H9 (cell line): ENCODE measurements at regions not wholly inside any gene's neighbourhood (a gene's known extent, or its start where the extent isn't known, plus 50 kb on each side); places are given as distances from the start of the nearest gene placed in this dataset.

Experiments used
- DNase-seq: peaks from one replicate; pipeline ENCODE4 v3.0.0-alpha.2; 2017
- H2AFZ ChIP-seq: one replicate; pipeline ENCODE4 v1.6.1; 2013; ENCODE audit warnings: mild to moderate bottlenecking, low read length, control low read depth, moderate library complexity
- H2AK5ac ChIP-seq: 2 replicates; pipeline ENCODE4 v1.6.1; 2013; ENCODE audit warnings: low read length, control low read depth, mixed read lengths; ENCODE audit not compliant: insufficient read length
- H2BK120ac ChIP-seq: one replicate; pipeline ENCODE4 v1.6.1; 2013; ENCODE audit warnings: low read depth, mild to moderate bottlenecking, low read length, control low read depth, inconsistent platforms; ENCODE audit not compliant: poor library complexity, severe bottlenecking
- H2BK12ac ChIP-seq: 2 replicates; pipeline ENCODE4 v1.6.1; 2013; ENCODE audit warnings: low read length, control low read depth, mixed read lengths, low read depth; ENCODE audit not compliant: insufficient read length
- H2BK15ac ChIP-seq: 2 replicates; pipeline ENCODE4 v1.6.1; 2013; ENCODE audit warnings: low read depth, low read length, control low read depth
- H2BK20ac ChIP-seq: one replicate; pipeline ENCODE4 v1.6.1; 2013; ENCODE audit warnings: low read depth, mild to moderate bottlenecking, low read length, control low read depth, inconsistent platforms; ENCODE audit not compliant: poor library complexity, severe bottlenecking
- H2BK5ac ChIP-seq: 2 replicates; pipeline ENCODE4 v1.6.1; 2013; ENCODE audit warnings: low read length, control low read depth, mixed read lengths; ENCODE audit not compliant: insufficient read length
- H3K14ac ChIP-seq: 2 replicates; pipeline ENCODE4 v1.6.1; 2013; ENCODE audit warnings: low read length, control low read depth; ENCODE audit not compliant: insufficient read depth
- H3K18ac ChIP-seq: 2 replicates; pipeline ENCODE4 v1.6.1; 2013; ENCODE audit warnings: low read depth, mild to moderate bottlenecking, mixed read lengths, low read length, control low read depth; ENCODE audit not compliant: insufficient read length
- H3K23ac ChIP-seq: 2 replicates; pipeline ENCODE4 v1.6.1; 2013; ENCODE audit warnings: low read length, control low read depth, mixed read lengths, low read depth; ENCODE audit not compliant: insufficient read length
- H3K23me2 ChIP-seq: 2 replicates; pipeline ENCODE4 v1.6.1; 2013; ENCODE audit warnings: low read depth, mild to moderate bottlenecking, mixed read lengths, low read length, control low read depth; ENCODE audit not compliant: insufficient read length, poor library complexity, severe bottlenecking
- H3K27ac ChIP-seq: 2 replicates; pipeline ENCODE4 v1.5.1; 2013; ENCODE audit warnings: low read length, control low read depth, mixed read lengths, low read depth; ENCODE audit not compliant: insufficient read length
- H3K27me3 ChIP-seq: 2 replicates; pipeline ENCODE4 v1.6.1; 2013; ENCODE audit warnings: low read length, control low read depth, inconsistent platforms; ENCODE audit not compliant: insufficient read depth
- H3K4ac ChIP-seq: 2 replicates; pipeline ENCODE4 v1.6.1; 2013; ENCODE audit warnings: low read depth, mild to moderate bottlenecking, control low read depth, inconsistent platforms, low read length, moderate library complexity
- H3K4me1 ChIP-seq: 2 replicates; pipeline ENCODE4 v1.6.1; 2013; ENCODE audit warnings: low read length, control low read depth, inconsistent platforms; ENCODE audit not compliant: insufficient read depth
- H3K4me2 ChIP-seq: 2 replicates; pipeline ENCODE4 v1.6.1; 2013; ENCODE audit warnings: low read length, control low read depth, mixed read lengths; ENCODE audit not compliant: insufficient read length, insufficient read depth
- H3K56ac ChIP-seq: 2 replicates; pipeline ENCODE4 v1.6.1; 2013; ENCODE audit warnings: low read depth, mild to moderate bottlenecking, mixed read lengths, low read length, control low read depth; ENCODE audit not compliant: insufficient read length
- H3K79me1 ChIP-seq: 2 replicates; pipeline ENCODE4 v1.6.1; 2013; ENCODE audit warnings: low read depth, mild to moderate bottlenecking, moderate library complexity, low read length, control low read depth, inconsistent platforms; ENCODE audit not compliant: insufficient read depth, poor library complexity, severe bottlenecking
- H3K79me2 ChIP-seq: 2 replicates; pipeline ENCODE4 v1.6.1; 2013; ENCODE audit warnings: low read length, control low read depth, inconsistent platforms; ENCODE audit not compliant: insufficient read depth
- H3K9ac ChIP-seq: 2 replicates; pipeline ENCODE4 v1.6.1; 2013; ENCODE audit warnings: low read length, control low read depth, mixed read lengths; ENCODE audit not compliant: insufficient read length; ENCODE audit errors: extremely low read depth
- H3K9me3 ChIP-seq: one replicate; pipeline ENCODE4 v1.6.1; 2013; ENCODE audit warnings: low read depth, low read length, inconsistent platforms; ENCODE audit not compliant: control insufficient read depth
- H3T11ph ChIP-seq: one replicate; pipeline ENCODE4 v1.6.1; 2013; ENCODE audit warnings: mild to moderate bottlenecking, low read length, control low read depth, inconsistent platforms
- H4K20me1 ChIP-seq: one replicate; pipeline ENCODE4 v1.6.1; 2013; ENCODE audit not compliant: control insufficient read depth, insufficient read length, insufficient read depth
- H4K5ac ChIP-seq: 2 replicates; pipeline ENCODE4 v1.6.1; 2013; ENCODE audit warnings: low read depth, mild to moderate bottlenecking, mixed read lengths, low read length, control low read depth; ENCODE audit not compliant: insufficient read length
- H4K8ac ChIP-seq: replicated peaks from 2 replicates; pipeline ENCODE4 v1.6.1; 2013; ENCODE audit warnings: low read length, control low read depth, mixed read lengths, low read depth; ENCODE audit not compliant: insufficient read length
- H4K91ac ChIP-seq: 2 replicates; pipeline ENCODE4 v1.6.1; 2013; ENCODE audit warnings: low read depth, mild to moderate bottlenecking, moderate library complexity, mixed read lengths, low read length, control low read depth; ENCODE audit not compliant: insufficient read length
- H3K27ac Mint-ChIP-seq, 3 experiments: 2 replicates in 2 of 3; 3 replicates in 1 of 3; pipeline ENCODE4 v1.8.0; 2020 to 2021; ENCODE audit warnings: mixed read lengths in 3 of 3, mild to moderate bottlenecking in 1 of 3, moderate library complexity in 1 of 3
- H3K27me3 Mint-ChIP-seq: 2 replicates; pipeline ENCODE4 v1.8.0; 2021; ENCODE audit warnings: low read depth, mild to moderate bottlenecking, moderate library complexity, mixed read lengths
- H3K36me3 Mint-ChIP-seq, 3 experiments: 2 replicates in 2 of 3; 3 replicates in 1 of 3; pipeline ENCODE4 v1.8.0; 2020 to 2021; ENCODE audit warnings: low read depth in 3 of 3, mixed read lengths in 3 of 3; ENCODE audit not compliant: insufficient read depth in 1 of 3
- H3K4me1 Mint-ChIP-seq, 2 experiments: 2 replicates each; pipeline ENCODE4 v1.8.0; 2020; ENCODE audit warnings: mixed read lengths in 2 of 2
- H3K4me3 Mint-ChIP-seq, 2 experiments: 2 replicates in 1 of 2; 3 replicates in 1 of 2; pipeline ENCODE4 v1.8.0; 2020 to 2021; ENCODE audit warnings: mild to moderate bottlenecking in 2 of 2, mixed read lengths in 2 of 2, moderate library complexity in 1 of 2
- H3K9me3 Mint-ChIP-seq, 2 experiments: 2 replicates in 1 of 2; 3 replicates in 1 of 2; pipeline ENCODE4 v1.8.0; 2020; ENCODE audit warnings: mild to moderate bottlenecking in 2 of 2, mixed read lengths in 2 of 2, moderate library complexity in 1 of 2
- CTCF ChIP-seq: fragments of 200-600 bp; sonication (generic); conservative IDR thresholded peaks from 3 replicates; pipeline ENCODE4 v1.8.0; 2021; ENCODE audit warnings: antibody characterized with exemption, mild to moderate bottlenecking
- WGBS: extraction: QIAGEN DNeasy Blood & Tissue Kit; methylation state at CpG from one replicate; pipeline ENCODE4 v1.1.7; 2013; ENCODE audit warnings: missing lambda C conversion rate, low lambda C conversion rate, mixed read lengths; ENCODE audit not compliant: insufficient read length; ENCODE audit errors: extremely low coverage; 5-methylcytosine and 5-hydroxymethylcytosine counted together

GRCh38 chr15:62306851-62307504 is 141.9 kb upstream of the C2CD4B start:
- Histone ChIP-seq H3K9ac (no peak overlapping the region), H3K27ac (no peak overlapping the region), H3K79me2 (no peaks in the 10 kb centered on the region), H4K5ac (no peak overlapping the region), H3T11ph (no peak overlapping the region), H3K4me1 (no peaks in the 10 kb centered on the region), H2BK120ac (no peak overlapping the region), H4K8ac (no peak overlapping the region), H2BK5ac (no peak overlapping the region), H2BK20ac (no peak overlapping the region), H3K4ac (no peak overlapping the region), H3K4me2 (no peak overlapping the region), H3K23ac (no peak overlapping the region), H3K9me3 (no peaks in the 10 kb centered on the region), H2BK15ac (no peak overlapping the region), H2AFZ (no peak overlapping the region), H3K18ac (no peak overlapping the region), H4K20me1 (no peaks in the 10 kb centered on the region), H3K27me3 (no peaks in the 10 kb centered on the region), H3K79me1 (no peaks in the 10 kb centered on the region), H2AK5ac (no peak overlapping the region), H4K91ac (no peak overlapping the region), H3K23me2 (no peaks in the 10 kb centered on the region), H3K56ac (no peak overlapping the region), H2BK12ac (no peak overlapping the region), H3K14ac (no peak overlapping the region)
- H3K9me3 Mint-ChIP-seq: peaks cover under 1% of the 10 kb centered on the region in 2 experiments; a peak in 3 of 5 replicates
- no peaks in the 10 kb centered on the region for H3K27me3 Mint-ChIP-seq
- WGBS: no CpG with 5 or more reads among the region's 9 CpGs
- H3K36me3 Mint-ChIP-seq: peaks cover 0 to 3% (median under 1%) of the 10 kb centered on the region in 3 experiments; a peak in 4 of 7 replicates
- H3K27ac Mint-ChIP-seq: no peak overlapping the region
- no peak overlapping the region for H3K4me3 Mint-ChIP-seq
- DNase-seq: peak; percentile 83
- peak; percentile 80 for TF ChIP-seq CTCF
- peaks cover 9 to 10% of the 10 kb centered on the region in 2 experiments for H3K4me1 Mint-ChIP-seq
